Left ventricle myocardium inferior (tissue), 1 donor: ENCODE measurements at regions not wholly inside any gene's neighbourhood (a gene's known extent, or its start where the extent isn't known, plus 50 kb on each side); places are given as distances from the start of the nearest gene placed in this dataset.

ENCODE experiments used
- DNase-seq: peaks from one replicate; pipeline ENCODE4 v3.0.0-alpha.2; 2020
- H3K27ac ChIP-seq: fragments of 200-600 bp; replicated peaks from 2 replicates; pipeline ENCODE4 v1.8.0; 2021
- H3K27me3 ChIP-seq: fragments of 200-600 bp; 2 replicates; pipeline ENCODE4 v1.8.0; 2021; ENCODE audit warnings: low read depth
- H3K36me3 ChIP-seq: fragments of 200-600 bp; 2 replicates; pipeline ENCODE4 v1.8.0; 2021
- H3K4me1 ChIP-seq: fragments of 200-600 bp; 2 replicates; pipeline ENCODE4 v1.8.0; 2021
- H3K4me3 ChIP-seq: fragments of 200-600 bp; 2 replicates; pipeline ENCODE4 v1.8.0; 2021; ENCODE audit warnings: mild to moderate bottlenecking, moderate library complexity
- H3K9me3 ChIP-seq: fragments of 200-600 bp; replicated peaks from 2 replicates; pipeline ENCODE4 v1.8.0; 2021
- CTCF ChIP-seq: fragments of 200-600 bp; IDR thresholded peaks from 2 replicates; pipeline ENCODE4 v1.8.0; 2021; ENCODE audit warnings: antibody characterized with exemption, mild to moderate bottlenecking, borderline replicate concordance
- intact Hi-C: fragments of 100-400 bp; cut with micrococcal nuclease; formaldehyde crosslinking; loops from one replicate; pipeline ENCODE4 v1.11.0; 2022
- donor health status: DM: no; HTN: yes; CAD: no; lungs with severe emphysema.

GRCh38 chr5:86807046-86808031 is 189.6 kb downstream of the COX7C start:
- TF ChIP-seq CTCF: no peak
- H3K9me3 ChIP-seq: peaks cover 9% of the 10 kb centered on the region
- H3K4me1 ChIP-seq: no peaks in the 10 kb centered on the region
- H3K4me3 ChIP-seq: no peak overlapping the region
- H3K36me3 ChIP-seq: no peaks in the 10 kb centered on the region
- no peak overlapping the region for H3K27ac ChIP-seq
- H3K27me3 ChIP-seq: no peaks in the 10 kb centered on the region
- intact Hi-C loops: no loop called here
- DNase-seq: no peak

GRCh38 chr5:86814315-86814714 is 196.6 kb downstream of the COX7C start:
- no peaks in the 10 kb centered on the region for H3K27me3 ChIP-seq
- H3K36me3 ChIP-seq: no peaks in the 10 kb centered on the region
- H3K9me3 ChIP-seq: no peaks in the 10 kb centered on the region
- no peaks in the 10 kb centered on the region for H3K4me1 ChIP-seq
- H3K4me3 ChIP-seq: no peak overlapping the region
- DNase-seq: no peak
- no peak for TF ChIP-seq CTCF
- intact Hi-C loops: no loop called here
- no peak overlapping the region for H3K27ac ChIP-seq

- Histone ChIP-seq H3K36me3 (no peaks in the 10 kb centered on the region), H3K4me3 (no peak overlapping the region), H3K27ac (no peak overlapping the region), H3K9me3 (no peaks in the 10 kb centered on the region), H3K27me3 (no peaks in the 10 kb centered on the region), H3K4me1 (no peaks in the 10 kb centered on the region)
- DNase-seq: no peak
- intact Hi-C loops: no loop called here
- no peak for TF ChIP-seq CTCF
Observed at GRCh38 chr5:86814907-86815306, 197.2 kb downstream of the COX7C start.

GRCh38 chr5:86824637-86825036 is 206.9 kb downstream of the COX7C start:
- no peaks in the 10 kb centered on the region for H3K27me3 ChIP-seq
- intact Hi-C loops: no loop called here
- H3K9me3 ChIP-seq: peaks cover 21% of the 10 kb centered on the region
- H3K4me1 ChIP-seq: no peaks in the 10 kb centered on the region
- no peak for DNase-seq
- no peaks in the 10 kb centered on the region for H3K36me3 ChIP-seq
- H3K4me3 ChIP-seq: no peak overlapping the region
- H3K27ac ChIP-seq: no peak overlapping the region
- TF ChIP-seq CTCF: no peak

GRCh38 chr5:86831128-86831527 is 213.4 kb downstream of the COX7C start:
- Histone ChIP-seq H3K4me3 (no peak overlapping the region), H3K4me1 (no peaks in the 10 kb centered on the region), H3K27ac (no peak overlapping the region), H3K9me3 (peaks cover 26% of the 10 kb centered on the region), H3K36me3 (no peaks in the 10 kb centered on the region), H3K27me3 (no peaks in the 10 kb centered on the region)
- no peak for TF ChIP-seq CTCF
- intact Hi-C loops: no loop called here
- no peak for DNase-seq
